Activated T-helper 9 cell treated with anti-CD3 and anti-CD28 coated beads, Interleukin-2, amount 50 U/mL, for 16 hours (primary cell): ENCODE measurements at regions not wholly inside any gene's neighbourhood (a gene's known extent, or its start where the extent isn't known, plus 50 kb on each side); places are given as distances from the start of the nearest gene placed in this dataset.
"Not testable (repeated sequence)": the region's sequence is repeated elsewhere in the genome, so short reads cannot be mapped to it uniquely, and the experiment has no call there.

ENCODE experiments used
- DNase-seq: peaks from one replicate; pipeline ENCODE4 v3.0.0-alpha.2; 2020; ENCODE audit warnings: low read depth

DNA sequence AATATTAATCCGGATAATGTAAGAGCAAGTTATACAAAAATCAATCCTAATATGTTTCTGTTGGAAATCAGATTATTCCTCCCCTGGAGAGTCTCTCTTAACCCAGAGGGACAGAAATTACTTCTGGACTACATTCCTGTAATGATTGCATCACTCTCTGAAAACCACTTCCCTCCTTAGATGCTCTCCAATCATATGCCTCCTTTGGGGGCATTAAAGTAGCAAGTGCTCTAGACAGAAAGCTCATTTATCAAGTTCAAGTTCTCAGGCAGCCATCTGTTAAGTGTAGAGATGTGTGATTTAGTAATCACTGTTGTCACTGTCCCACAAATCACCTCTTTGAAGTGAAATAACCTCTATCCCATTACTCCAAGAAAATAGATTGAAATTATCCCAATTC lies 247.1 kb downstream of the SLCO4C1 start:
- DNase-seq: no peak

GRCh38 chr5:102047073-102047472 lies 249.0 kb downstream of the SLCO4C1 start:
- not testable (repeated sequence) for DNase-seq

DNA sequence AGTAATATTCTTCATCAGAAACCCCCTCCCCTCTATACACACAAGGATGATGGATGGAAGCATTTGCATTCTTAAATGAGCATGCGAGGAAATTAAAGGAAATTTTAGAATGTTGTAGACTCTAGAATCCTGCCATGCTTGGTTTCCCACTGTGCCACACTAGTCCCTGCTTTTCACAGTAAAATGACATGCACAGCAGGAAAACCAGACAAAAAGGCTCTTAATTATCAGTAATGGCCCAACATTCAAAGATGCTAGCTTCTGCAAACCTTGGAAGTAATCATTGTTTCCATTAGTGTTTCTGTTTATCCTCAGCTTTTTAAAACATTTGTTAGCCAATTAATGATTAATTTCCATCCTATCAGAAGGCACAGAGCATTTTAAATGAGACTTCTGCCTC lies 255.8 kb downstream of the SLCO4C1 start:
- DNase-seq: no peak

GRCh38 chr5:102036927-102037326 lies 259.2 kb downstream of the SLCO4C1 start:
- DNase-seq: no peak

DNA sequence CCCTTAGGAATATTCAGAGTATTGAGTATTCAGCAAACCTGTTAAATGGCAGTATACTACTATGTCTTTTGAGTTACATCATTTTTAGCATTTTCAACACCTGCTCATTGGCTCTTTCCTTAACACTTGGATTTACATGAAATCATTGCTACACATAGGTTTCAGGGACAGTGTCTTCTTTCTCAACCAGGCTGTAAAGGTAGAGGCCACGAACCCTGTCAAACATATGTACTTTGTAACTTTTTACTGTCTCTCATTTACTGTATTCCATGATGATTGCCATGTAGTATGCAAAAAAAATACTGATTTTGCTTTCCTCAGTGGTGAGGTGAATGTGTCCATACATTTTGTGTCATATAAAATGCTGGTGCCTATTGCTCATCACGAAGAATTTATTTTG lies 264.4 kb downstream of the SLCO4C1 start:
- no peak for DNase-seq

DNA sequence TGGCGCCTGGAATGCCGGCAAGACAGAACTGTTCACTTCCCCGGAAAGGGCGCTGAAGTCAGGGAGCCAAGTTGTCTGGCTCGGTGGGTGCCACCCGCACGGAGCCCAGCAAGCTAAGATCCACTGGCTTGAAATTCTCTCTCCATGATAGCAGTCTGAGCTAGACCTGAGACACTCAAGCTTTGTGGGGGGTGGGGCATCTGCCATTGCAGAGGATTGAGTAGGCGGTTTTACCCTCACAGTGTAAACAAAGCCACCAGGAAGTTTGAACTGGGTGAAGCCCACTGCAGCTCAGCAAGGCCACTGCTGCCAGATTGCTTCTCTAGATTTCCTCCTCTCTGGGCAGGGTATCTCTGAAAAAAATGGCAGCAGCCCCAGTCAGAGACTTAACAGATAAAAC lies 277.4 kb downstream of the SLCO4C1 start:
- DNase-seq: no peak

GRCh38 chr5:102018279-102018678 lies 277.8 kb downstream of the SLCO4C1 start:
- DNase-seq: no peak

DNA sequence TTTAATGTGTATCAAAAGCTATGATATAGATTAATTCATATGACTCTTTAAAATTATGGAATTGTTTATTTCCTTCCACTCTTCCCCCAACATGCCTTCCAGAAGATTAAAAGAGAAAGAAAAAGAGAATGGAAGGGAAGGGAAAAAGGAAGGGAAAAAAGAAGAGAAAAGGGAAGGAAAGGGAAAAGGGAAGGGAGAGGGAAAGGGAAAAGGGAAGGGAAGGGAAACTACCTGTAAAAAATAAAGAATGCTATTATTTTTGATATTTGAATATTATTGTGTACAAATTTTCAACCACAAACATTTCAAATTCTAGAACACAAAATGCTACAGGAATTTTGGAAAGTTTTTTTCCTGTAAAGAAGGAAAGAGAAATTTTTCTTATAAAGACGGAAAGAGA lies 281.7 kb downstream of the SLCO4C1 start:
- DNase-seq: no peak

DNA sequence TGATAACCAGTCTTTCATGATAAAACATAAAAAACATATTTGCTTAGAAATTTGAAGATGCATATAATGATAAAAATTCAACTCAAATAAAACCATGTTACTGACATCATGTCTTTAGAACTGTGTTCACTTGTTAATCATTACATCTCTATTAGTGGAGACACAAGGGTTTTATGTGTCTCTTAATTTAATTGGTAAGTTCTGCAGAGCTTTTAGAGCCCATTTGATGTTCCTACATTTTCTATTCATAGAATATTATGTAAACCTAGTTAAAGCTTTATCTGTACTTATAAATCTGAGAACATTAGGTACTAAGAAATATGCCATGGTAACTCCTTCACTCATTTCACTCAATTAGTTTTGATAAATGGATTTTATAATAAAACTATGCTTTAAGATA lies 285.4 kb downstream of the SLCO4C1 start:
- no peak for DNase-seq

DNA sequence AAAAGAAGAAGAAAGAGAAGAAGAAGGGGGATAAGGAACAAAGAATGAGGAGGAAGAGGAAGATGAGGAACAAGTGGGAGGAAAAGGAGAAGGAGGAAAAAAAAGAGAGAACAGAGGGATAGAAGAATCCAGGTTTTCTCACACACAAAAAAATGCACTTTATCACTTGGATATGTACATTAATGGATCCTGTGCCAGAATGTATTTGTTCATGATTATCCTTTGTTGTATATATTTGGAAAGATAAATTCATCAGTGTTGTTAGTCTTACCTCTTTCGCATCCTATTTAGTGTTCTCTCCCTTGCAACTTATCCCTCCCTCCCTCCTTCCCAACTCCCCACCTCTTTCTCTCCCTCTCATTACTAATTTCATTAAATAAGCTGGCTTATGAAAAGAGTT lies 298.8 kb downstream of the SLCO4C1 start:
- no peak for DNase-seq

DNA sequence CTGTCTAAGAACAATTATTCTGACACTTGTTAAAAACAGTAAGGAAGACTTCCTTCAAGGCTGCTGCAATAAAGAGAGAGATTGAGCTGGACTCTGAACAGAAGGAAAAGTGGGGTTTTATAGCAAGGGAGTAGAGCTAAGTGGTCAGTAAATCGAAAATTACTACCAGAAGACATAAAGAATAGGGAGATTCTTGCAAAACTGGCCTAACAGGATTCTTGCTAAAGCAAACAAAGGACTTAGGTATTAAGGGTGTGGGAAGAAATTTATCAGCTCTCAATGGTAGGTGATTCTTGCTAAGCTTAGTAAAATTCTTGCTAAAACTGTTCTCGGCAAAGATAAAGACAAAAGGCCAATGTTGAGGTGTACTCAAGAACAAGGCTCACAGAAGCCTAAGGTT lies 300.5 kb downstream of the SLCO4C1 start:
- DNase-seq: no peak

DNA sequence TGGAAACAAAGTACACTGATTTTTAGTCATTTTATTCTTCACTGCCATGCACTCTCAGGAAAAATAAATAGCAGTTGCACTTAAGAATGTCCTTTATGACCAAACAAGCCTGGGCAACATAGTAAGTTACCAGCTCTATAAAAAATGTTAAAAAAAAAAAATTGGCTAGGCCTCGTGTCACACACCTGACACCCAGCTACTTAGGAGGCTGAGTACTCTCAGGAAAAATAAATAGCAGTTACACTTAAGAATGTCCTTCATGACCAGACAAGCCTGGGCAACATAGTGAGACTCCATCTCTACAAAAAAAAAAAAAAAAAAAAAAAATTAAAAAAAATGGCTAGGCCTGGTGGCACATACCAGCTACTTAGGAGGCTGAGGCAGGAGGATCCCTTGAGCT lies 304.6 kb downstream of the SLCO4C1 start:
- DNase-seq: no peak

DNA sequence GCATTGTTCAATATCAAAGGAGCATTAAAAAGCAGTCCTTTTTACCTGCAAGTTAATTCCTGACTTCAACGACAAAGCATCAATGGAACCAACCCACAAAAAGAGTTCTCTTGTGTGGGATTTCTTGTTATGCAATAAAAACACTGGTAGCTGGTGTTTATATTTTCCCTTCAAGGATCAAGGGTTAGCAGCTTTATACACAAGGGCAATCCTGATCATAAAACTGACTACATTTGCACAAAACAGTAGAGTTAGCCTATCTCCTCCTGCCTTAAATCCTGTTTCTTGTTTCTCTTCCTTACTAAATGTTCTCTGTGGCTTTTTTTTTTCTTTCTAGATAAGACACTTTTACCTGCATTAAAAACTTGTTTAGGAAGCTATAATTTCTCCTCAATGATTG lies 306.4 kb downstream of the SLCO4C1 start:
- DNase-seq: no peak

DNA sequence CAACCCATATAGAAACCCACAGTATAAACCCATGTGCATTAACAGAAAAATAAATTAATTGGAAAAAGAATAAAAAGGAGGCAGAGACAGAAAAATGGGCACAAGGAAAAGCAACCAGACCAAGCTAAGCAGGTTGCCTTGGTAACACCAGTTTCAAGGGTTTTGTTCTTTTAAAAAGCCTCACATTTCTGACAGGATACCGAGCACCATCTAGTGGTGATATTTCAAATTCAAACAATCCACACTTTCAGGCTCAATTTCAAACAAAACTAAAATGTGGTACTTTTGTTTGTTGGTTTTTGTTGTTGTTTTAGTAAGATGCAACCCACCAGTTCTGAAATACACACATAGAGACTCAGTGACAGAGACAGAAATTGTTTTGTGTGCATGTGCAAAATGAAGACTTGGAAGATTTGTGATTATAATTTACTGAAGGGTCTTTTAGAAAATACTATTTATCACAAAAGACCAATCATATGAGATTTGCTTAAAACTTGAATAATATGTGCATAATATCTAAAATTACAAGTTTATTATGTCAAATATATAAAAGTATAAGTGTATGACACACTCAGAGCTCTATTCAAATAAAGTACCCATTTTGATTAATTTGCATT lies 318.2 kb downstream of the SLCO4C1 start:
- DNase-seq: no peak

DNA sequence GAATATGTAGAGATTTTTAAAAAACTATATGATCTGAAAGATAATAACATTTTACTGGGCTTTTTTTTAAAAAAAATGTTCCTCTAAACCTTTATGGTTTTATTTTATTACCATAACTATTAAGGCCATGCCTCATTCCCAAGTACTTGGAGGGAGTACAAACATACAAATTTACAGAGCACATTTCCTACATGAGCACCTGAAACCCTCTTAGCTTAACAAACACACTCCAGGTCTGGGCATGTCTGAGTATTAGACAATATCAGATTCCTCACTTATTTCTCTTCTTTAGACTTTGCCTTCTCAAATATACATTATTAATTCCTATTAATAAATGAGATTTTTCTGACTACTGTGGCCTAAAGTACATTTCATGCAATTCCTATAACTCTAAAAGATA lies 319.2 kb downstream of the SLCO4C1 start:
- no peak for DNase-seq

DNA sequence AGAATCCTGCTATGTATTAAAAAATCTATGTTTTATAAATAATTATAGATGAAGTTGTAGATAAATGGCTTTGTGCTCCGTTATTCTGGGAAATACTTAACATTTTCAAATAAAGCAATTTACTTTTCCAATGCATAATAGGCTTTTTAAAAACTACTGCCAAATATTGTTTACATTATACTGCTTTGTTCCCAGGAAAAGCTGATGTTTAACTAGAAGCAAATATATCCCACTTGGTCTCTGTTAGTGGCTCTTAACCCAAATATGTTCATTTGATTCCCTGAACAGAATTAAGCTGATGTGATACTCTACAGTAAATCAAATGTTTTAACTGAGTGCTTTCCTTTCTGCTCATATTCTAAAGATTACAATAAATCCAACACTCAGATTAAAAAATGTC lies 326.3 kb downstream of the SLCO4C1 start:
- DNase-seq: no peak

DNA sequence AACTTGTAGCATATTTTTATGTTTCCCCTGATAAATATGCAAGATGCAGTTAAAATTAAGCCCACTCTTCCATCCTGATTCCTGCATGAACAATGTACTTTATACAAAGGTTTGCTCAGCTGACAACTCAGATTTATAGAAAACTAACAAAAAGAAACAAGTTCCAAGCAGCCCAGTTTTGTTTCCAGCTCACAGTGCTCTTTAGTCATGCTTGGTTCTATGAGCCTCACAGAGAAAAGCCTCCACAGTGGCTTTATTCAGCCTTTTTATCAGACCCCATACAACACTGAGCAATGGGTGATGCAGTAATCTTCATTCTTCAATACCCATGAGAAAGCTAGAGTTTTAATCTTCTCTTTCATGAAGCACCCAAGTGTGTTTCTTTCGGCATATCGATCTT lies 329.6 kb downstream of the SLCO4C1 start:
- DNase-seq: no peak

DNA sequence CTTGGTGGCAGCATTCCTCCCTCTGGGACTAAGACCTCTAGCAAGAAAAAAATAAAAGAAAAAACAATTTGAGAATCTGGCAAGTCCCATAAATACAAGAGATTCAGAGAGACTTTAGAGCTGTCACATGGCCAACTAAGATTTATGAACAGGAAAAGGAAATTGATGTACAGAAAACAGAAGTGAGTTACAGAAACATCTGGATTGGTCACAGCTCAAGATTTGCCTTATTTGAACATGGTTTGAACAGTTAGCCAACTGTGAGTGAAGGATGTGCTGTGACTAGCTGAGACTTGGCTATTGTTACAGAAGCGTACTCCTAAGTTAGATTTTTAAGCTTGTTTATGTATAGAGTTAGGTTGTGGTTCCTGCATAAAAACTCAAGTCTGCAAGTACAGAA lies 340.2 kb downstream of the SLCO4C1 start:
- DNase-seq: no peak

DNA sequence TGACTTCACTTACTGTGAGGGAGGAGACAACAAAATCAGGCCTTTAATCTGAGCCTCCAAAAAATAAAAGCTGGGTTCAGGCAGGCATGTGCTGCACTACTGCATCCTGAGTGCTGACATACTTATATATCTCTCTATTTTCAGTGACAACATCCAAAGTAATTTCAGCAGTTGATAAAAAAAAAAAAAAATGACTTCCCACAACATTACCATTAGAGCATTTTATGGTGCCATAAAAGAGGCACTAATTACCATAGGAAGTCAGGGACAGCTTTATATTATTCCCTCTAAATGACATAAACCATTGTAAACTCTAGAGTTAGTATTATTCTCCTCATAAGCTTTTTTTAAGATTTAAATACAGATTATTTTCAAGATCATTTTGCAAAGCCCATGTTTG lies 346.1 kb downstream of the SLCO4C1 start:
- no peak for DNase-seq

GRCh38 chr5:101948615-101949014 lies 347.5 kb downstream of the SLCO4C1 start:
- no peak for DNase-seq

- no peak for DNase-seq
These were observed 352.3 kb downstream of the SLCO4C1 start for GRCh38 chr5:101943784-101944183.

GRCh38 chr5:101942321-101942882 lies 353.7 kb downstream of the SLCO4C1 start:
- DNase-seq: no peak

DNA sequence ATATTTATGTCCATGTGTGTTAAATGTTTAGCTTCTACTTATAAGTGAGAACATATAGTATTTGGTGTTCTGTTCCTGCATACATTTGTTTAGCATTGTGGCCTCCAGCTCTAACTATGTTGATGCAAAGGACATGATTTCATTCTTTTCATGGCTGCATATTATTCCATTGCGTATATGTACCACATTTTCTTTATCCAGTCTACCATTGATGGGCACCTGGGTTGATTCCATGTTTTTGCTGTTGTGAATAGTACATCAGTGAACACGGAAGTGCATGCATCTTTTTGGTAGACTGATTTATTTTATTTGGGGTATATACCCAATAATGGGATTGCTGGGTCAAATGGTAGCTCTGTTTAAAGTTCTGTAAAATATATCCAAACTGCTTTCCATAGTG lies 359.0 kb downstream of the SLCO4C1 start:
- no peak for DNase-seq

DNA sequence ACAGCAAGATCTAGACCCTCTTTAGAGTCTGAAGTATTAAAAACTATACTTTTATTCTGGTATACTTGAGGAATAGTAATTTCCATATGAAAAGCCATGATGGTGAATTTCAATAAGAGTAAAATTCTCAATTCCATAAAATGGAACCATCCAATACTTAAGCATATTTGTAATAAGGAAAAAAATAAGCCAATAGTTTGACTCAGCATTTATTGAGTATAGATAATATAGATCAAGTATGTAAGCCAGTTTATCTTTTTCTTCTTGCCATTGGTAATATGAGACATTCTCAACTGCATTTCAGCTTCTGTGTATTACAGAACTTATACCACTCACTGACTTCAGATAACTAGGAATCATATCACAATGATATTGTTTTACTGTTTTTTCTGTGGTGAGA lies 361.0 kb downstream of the SLCO4C1 start:
- no peak for DNase-seq

- no peak for DNase-seq
These were observed 363.5 kb downstream of the SLCO4C1 start for GRCh38 chr5:101932599-101932998.
